ENCODE measurements at regions not wholly inside any gene's neighbourhood (a gene's known extent, or its start where the extent isn't known, plus 50 kb on each side); places are given as distances from the start of the nearest gene placed in this dataset.
"Not testable (repeated sequence)": the region's sequence is repeated elsewhere in the genome, so short reads cannot be mapped to it uniquely, and the experiment has no call there.

DNA sequence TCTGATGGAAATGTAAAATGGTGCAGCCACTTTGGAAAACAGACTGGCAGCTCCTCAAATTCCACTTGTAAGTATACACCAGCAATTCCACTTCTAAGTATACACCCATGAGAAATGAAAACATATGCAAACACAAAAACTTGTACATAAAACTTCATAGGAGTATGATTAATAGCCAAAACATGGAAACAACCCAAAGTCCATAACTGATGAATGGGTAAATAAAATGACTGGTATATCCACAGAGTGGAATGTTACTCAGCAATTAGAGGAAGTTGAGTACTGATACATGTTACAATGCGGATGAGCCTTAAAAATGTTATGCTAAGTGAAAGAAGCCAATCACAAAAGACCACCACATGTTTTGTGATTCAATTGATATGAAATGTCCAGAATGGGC is 99.8 kb upstream of the VOPP1 start:
- H3K27me3 ChIP-seq (ENCODE audit: control insufficient read depth in 3 of 3, insufficient read depth in 3 of 3, low read length in 2 of 3); H3K9me3 ChIP-seq (ENCODE audit: control insufficient read depth in 4 of 4, insufficient read depth in 3 of 4, low read length in 3 of 4); H3K9ac ChIP-seq (ENCODE audit: insufficient read depth in 1 of 2, low read length in 2 of 2); H3K36me3 ChIP-seq (ENCODE audit: control insufficient read depth in 4 of 4, insufficient read depth in 4 of 4, low read length in 4 of 4); ATAC-seq (ENCODE audit: insufficient read depth, low FRiP score); H3K4me1 ChIP-seq (ENCODE audit: control insufficient read depth in 5 of 5, insufficient read depth in 5 of 5, low read length in 5 of 5); H3K4me3 ChIP-seq; DNase-seq; H3K27ac ChIP-seq (ENCODE audit: low read depth in 1 of 2, low read length in 1 of 2): not testable (repeated sequence)
- no CpG with 5 or more reads among the region's 1 CpG for WGBS, 2 donors

DNA sequence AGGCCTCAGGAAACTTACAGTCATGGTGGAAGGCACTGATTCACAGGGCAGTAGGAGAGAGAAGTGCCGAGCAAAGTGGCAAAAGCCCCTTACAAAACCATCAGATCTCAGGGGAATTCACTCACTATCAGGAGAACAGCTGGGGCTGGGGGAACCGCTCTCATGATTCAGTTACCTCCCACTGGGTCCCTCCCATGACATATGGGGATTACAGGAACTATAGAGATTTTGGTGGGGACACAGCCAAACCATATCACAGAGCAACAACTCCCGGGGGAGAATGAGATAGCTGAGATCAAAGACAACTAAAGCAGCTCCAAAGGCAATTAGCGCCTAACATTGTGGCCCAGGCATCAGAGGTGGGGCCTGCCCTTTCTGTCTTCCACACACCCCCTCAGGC is 85.4 kb upstream of the VOPP1 start:
- Histone ChIP-seq H3K9ac (ENCODE audit: insufficient read depth in 1 of 2, low read length in 2 of 2) (no peak overlapping the region), H3K36me3 (ENCODE audit: control insufficient read depth in 4 of 4, insufficient read depth in 4 of 4, low read length in 4 of 4) (no peaks in the 10 kb centered on the region), H3K4me3 (no peak overlapping the region), H3K9me3 (ENCODE audit: control insufficient read depth in 4 of 4, insufficient read depth in 3 of 4, low read length in 3 of 4) (no peaks in the 10 kb centered on the region), H3K27ac (ENCODE audit: low read depth in 1 of 2, low read length in 1 of 2) (no peak overlapping the region), H3K4me1 (ENCODE audit: control insufficient read depth in 5 of 5, insufficient read depth in 5 of 5, low read length in 5 of 5) (no peaks in the 10 kb centered on the region), H3K27me3 (ENCODE audit: control insufficient read depth in 3 of 3, insufficient read depth in 3 of 3, low read length in 2 of 3) (peaks cover 0 to 3% (median 0%) of the 10 kb centered on the region in 3 donors)
- WGBS, 2 donors, result 78 to 81% methylated on average over 4 of the region's 4 CpGs
- no peak for TF ChIP-seq CTCF (IDR thresholded peaks at IDR 0.05; ENCODE audit: control extremely low read depth, extremely low read depth)
- ATAC-seq (ENCODE audit: insufficient read depth, low FRiP score) (no peak), DNase-seq (no peak)

GRCh38 chr7:55651057-55651456 is 78.8 kb upstream of the VOPP1 start:
- DNase-seq, result no peak
- 85% methylated on average over 2 of the region's 2 CpGs for WGBS, 2 donors
- H3K9me3 ChIP-seq (ENCODE audit: control insufficient read depth in 4 of 4, insufficient read depth in 3 of 4, low read length in 3 of 4), result no peaks in the 10 kb centered on the region
- ATAC-seq (ENCODE audit: insufficient read depth, low FRiP score), result no peak
- H3K4me3 ChIP-seq, result no peak overlapping the region
- no peaks in the 10 kb centered on the region for H3K4me1 ChIP-seq (ENCODE audit: control insufficient read depth in 5 of 5, insufficient read depth in 5 of 5, low read length in 5 of 5)
- no peak for TF ChIP-seq CTCF (IDR thresholded peaks at IDR 0.05; ENCODE audit: control extremely low read depth, extremely low read depth)
- no peak overlapping the region for H3K27ac ChIP-seq (ENCODE audit: low read depth in 1 of 2, low read length in 1 of 2)
- no peaks in the 10 kb centered on the region for H3K27me3 ChIP-seq (ENCODE audit: control insufficient read depth in 3 of 3, insufficient read depth in 3 of 3, low read length in 2 of 3)
- no peak overlapping the region for H3K9ac ChIP-seq (ENCODE audit: insufficient read depth in 1 of 2, low read length in 2 of 2)
- H3K36me3 ChIP-seq (ENCODE audit: control insufficient read depth in 4 of 4, insufficient read depth in 4 of 4, low read length in 4 of 4), result no peaks in the 10 kb centered on the region

DNA sequence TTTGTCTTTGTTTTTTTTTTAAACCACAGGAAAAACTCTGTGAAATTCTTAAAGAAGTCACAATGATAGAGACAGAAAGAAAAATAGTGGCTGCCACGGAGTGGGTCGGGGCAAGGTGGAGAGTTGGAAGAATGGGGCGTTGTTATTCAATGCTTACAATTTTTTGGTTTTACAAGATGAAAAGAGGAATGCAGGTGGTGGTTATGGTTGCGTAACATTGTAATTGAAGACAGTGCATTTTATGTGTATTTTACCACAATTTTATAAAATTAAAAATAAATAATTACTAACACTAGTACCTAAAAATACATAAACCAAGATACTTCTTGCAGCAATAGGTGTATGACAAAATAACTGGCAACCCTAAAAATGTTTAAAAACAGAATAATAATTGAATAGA is 76.9 kb upstream of the VOPP1 start:
- Histone ChIP-seq H3K36me3 (ENCODE audit: control insufficient read depth in 4 of 4, insufficient read depth in 4 of 4, low read length in 4 of 4) (no peaks in the 10 kb centered on the region), H3K27ac (ENCODE audit: low read depth in 1 of 2, low read length in 1 of 2) (no peak overlapping the region), H3K9me3 (ENCODE audit: control insufficient read depth in 4 of 4, insufficient read depth in 3 of 4, low read length in 3 of 4) (no peaks in the 10 kb centered on the region), H3K27me3 (ENCODE audit: control insufficient read depth in 3 of 3, insufficient read depth in 3 of 3, low read length in 2 of 3) (no peaks in the 10 kb centered on the region), H3K9ac (ENCODE audit: insufficient read depth in 1 of 2, low read length in 2 of 2) (no peak overlapping the region), H3K4me3 (no peak overlapping the region), H3K4me1 (ENCODE audit: control insufficient read depth in 5 of 5, insufficient read depth in 5 of 5, low read length in 5 of 5) (no peaks in the 10 kb centered on the region)
- DNase-seq (no peak), ATAC-seq (ENCODE audit: insufficient read depth, low FRiP score) (no peak)
- 91 to 93% methylated on average over 4 of the region's 4 CpGs for whole genome bisulfite sequencing, 2 donors
- no peak for TF ChIP-seq CTCF (IDR thresholded peaks at IDR 0.05; ENCODE audit: control extremely low read depth, extremely low read depth)
